ENCODE measurements at regions not wholly inside any gene's neighbourhood (a gene's known extent, or its start where the extent isn't known, plus 50 kb on each side); places are given as distances from the start of the nearest gene placed in this dataset.

DNA sequence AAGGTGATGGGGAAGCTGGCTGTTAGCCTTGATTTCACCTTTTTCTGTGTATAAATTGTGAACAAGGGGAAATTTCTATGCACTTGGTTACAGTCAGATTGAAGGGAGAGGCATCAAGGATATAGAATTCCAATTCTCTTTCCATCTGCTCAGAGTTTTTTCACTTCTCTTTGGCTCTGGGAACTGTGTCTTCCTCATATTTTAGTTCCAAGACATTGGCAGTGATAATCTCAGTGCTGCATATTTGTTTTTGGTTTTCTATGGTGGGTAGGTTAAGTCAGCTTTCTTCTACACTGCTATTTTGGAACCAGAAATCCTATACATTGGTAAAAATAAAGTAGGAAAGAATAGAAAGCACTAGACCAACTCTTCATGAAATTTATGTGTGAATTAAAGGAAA is 569.6 kb upstream of the CXADR start:
- intact Hi-C loops (cut with DNase I; ENCODE audit: low total_unique reads) = no loop called here
- no peaks in the 10 kb centered on the region for H3K4me1 ChIP-seq
- DNase-seq = no peak
- H3K27ac ChIP-seq = no peak overlapping the region
- H3K4me3 ChIP-seq = no peak overlapping the region
- H3K27me3 ChIP-seq (replicated peaks in 1 of 7) = no peaks in the 10 kb centered on the region
- H3K9me3 ChIP-seq = peaks cover 0 to 51% (median 22%) of the 10 kb centered on the region in 8 donors
- TF ChIP-seq POLR2A (IDR thresholded peaks at IDR 0.05) (no peak), POLR2AphosphoS5 (IDR thresholded peaks at IDR 0.05) (no peak)
- TF ChIP-seq, protein P1, sequence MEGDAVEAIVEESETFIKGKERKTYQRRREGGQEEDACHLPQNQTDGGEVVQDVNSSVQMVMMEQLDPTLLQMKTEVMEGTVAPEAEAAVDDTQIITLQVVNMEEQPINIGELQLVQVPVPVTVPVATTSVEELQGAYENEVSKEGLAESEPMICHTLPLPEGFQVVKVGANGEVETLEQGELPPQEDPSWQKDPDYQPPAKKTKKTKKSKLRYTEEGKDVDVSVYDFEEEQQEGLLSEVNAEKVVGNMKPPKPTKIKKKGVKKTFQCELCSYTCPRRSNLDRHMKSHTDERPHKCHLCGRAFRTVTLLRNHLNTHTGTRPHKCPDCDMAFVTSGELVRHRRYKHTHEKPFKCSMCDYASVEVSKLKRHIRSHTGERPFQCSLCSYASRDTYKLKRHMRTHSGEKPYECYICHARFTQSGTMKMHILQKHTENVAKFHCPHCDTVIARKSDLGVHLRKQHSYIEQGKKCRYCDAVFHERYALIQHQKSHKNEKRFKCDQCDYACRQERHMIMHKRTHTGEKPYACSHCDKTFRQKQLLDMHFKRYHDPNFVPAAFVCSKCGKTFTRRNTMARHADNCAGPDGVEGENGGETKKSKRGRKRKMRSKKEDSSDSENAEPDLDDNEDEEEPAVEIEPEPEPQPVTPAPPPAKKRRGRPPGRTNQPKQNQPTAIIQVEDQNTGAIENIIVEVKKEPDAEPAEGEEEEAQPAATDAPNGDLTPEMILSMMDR (IDR thresholded peaks at IDR 0.05 in 8 of 11, conservative IDR thresholded peaks at IDR 0.05 in 3 of 11) = no peak
- H3K36me3 ChIP-seq = no peaks in the 10 kb centered on the region

DNA sequence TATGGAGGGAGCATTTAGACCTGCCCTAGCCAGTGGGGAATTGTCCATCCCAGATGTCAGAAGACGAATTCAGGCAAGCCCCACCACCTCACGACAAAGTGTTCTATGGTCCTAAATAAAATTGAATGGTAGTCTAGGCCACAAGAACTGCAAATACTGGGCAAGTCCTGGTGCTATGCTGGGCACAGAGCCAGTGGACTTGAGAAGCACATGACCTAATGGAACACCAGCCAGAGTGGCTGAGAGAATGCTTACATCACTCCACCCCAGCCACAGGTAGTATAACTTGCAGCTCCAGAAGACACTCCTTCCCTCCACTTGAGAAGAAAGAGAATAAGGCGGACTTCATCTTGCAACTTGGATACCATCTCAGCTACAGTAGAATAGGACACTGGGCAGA is 567.3 kb upstream of the CXADR start:
- WGBS, 5 donors = 75 to 88% (median 82%) methylated on average over 3 of the region's 3 CpGs
- no peak for DNase-seq

DNA sequence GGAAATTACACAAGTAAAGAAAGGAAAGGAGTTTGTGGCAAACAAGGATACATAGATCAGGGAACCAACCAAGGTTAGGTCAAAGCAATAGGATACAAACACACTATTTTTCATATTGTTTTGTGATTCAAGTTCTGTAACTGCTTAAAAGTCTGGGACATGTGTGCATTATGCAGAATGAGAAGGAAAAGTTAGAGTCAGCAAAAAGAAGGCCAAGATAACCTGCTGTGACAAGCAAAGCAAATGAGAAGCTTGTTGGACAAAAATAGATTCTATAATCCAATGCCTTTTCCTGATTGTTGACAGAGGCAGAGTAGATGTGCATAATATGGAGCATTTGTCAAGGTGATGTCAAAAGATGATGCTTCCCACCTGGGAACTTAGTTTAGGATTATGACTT is 556.0 kb upstream of the CXADR start:
- Histone ChIP-seq H3K4me1 (no peaks in the 10 kb centered on the region), H3K4me3 (no peak overlapping the region), H3K36me3 (no peaks in the 10 kb centered on the region), H3K27ac (no peak overlapping the region), H3K9me3 (peaks cover 0 to 26% (median 0%) of the 10 kb centered on the region in 8 donors), H3K27me3 (replicated peaks in 1 of 7) (no peaks in the 10 kb centered on the region)
- TF ChIP-seq, protein P1 (IDR thresholded peaks at IDR 0.05 in 8 of 11, conservative IDR thresholded peaks at IDR 0.05 in 3 of 11) = no peak
- TF ChIP-seq POLR2AphosphoS5 (IDR thresholded peaks at IDR 0.05) = no peak
- no peak for TF ChIP-seq POLR2A (IDR thresholded peaks at IDR 0.05)
- intact Hi-C loops (cut with DNase I; ENCODE audit: low total_unique reads) = no loop called here
- no peak for DNase-seq

More for the DNA sequence above, 567.3 kb upstream of the CXADR start:
- Histone ChIP-seq H3K4me1 (no peaks in the 10 kb centered on the region), H3K9me3 (peaks cover 0 to 51% (median 19%) of the 10 kb centered on the region in 8 donors), H3K36me3 (no peaks in the 10 kb centered on the region), H3K27ac (no peak overlapping the region), H3K27me3 (replicated peaks in 1 of 7) (no peaks in the 10 kb centered on the region), H3K4me3 (no peak overlapping the region)
- intact Hi-C loops (cut with DNase I; ENCODE audit: low total_unique reads) = no loop called here
- TF ChIP-seq POLR2AphosphoS5 (IDR thresholded peaks at IDR 0.05) (no peak), POLR2A (IDR thresholded peaks at IDR 0.05) (no peak)
- TF ChIP-seq, protein P1 (IDR thresholded peaks at IDR 0.05 in 8 of 11, conservative IDR thresholded peaks at IDR 0.05 in 3 of 11) = no peak

DNA sequence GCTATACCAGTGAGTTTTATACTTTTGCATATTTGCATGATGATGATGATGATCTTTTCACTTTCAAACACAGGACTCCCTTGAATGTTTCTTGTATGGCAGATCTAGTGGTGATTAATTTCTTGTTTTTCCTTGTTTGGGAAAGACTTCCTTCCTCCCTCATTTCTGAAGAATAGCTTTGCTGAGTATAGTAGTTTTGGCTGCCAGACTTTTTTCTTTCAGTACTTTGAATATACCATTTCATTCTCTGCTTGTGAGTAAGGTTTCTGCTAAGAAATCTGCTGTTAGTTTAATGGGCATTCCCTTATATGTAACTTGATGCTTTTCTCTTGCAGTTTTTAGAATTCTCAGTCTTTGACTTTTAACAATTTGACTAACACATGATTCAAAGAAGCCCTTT is 547.4 kb upstream of the CXADR start:
- TF ChIP-seq POLR2A (IDR thresholded peaks at IDR 0.05) (no peak), POLR2AphosphoS5 (IDR thresholded peaks at IDR 0.05) (no peak)
- TF ChIP-seq, protein P1 (IDR thresholded peaks at IDR 0.05 in 8 of 11, conservative IDR thresholded peaks at IDR 0.05 in 3 of 11) = no peak
- Histone ChIP-seq H3K9me3 (peaks cover 7 to 45% (median 35%) of the 10 kb centered on the region in 8 donors), H3K36me3 (no peaks in the 10 kb centered on the region), H3K4me1 (no peaks in the 10 kb centered on the region), H3K27me3 (replicated peaks in 1 of 7) (no peaks in the 10 kb centered on the region), H3K4me3 (no peak overlapping the region), H3K27ac (no peak overlapping the region)
- no peak for DNase-seq
- intact Hi-C loops (cut with DNase I; ENCODE audit: low total_unique reads) = no loop called here

Data from spleen (tissue), 11 donors.